Pons (tissue), 1 donor: ENCODE measurements at regions not wholly inside any gene's neighbourhood (a gene's known extent, or its start where the extent isn't known, plus 50 kb on each side); places are given as distances from the start of the nearest gene placed in this dataset.
"Not testable (repeated sequence)": the region's sequence is repeated elsewhere in the genome, so short reads cannot be mapped to it uniquely, and the experiment has no call there.

ENCODE experiments used
- DNase-seq: peaks from one replicate; pipeline ENCODE4 v3.0.0-alpha.2; 2016; ENCODE audit warnings: low spot score

GRCh38 chr16:27639561-27640276 is 89.8 kb downstream of the KATNIP start:
- DNase-seq, result peak; percentile 43

GRCh38 chr16:27640277-27640600 is 90.3 kb downstream of the KATNIP start:
- no peak for DNase-seq

GRCh38 chr16:27641260-27641659 is 91.3 kb downstream of the KATNIP start:
- no peak for DNase-seq

GRCh38 chr16:27641734-27642415 is 91.9 kb downstream of the KATNIP start:
- not testable (repeated sequence) for DNase-seq

- peak; percentile 5 for DNase-seq
These were observed 92.8 kb downstream of the KATNIP start for GRCh38 chr16:27642756-27643155.

- DNase-seq, result no peak
These were observed 94.2 kb downstream of the KATNIP start for GRCh38 chr16:27644165-27644564.

- DNase-seq, result no peak
These were observed 95.5 kb downstream of the KATNIP start for GRCh38 chr16:27645396-27645795.

- no peak for DNase-seq
These were observed 96.9 kb downstream of the KATNIP start for GRCh38 chr16:27646806-27647205.

GRCh38 chr16:27649021-27649420 is 99.1 kb downstream of the KATNIP start:
- no peak for DNase-seq

GRCh38 chr16:27650073-27650701 is 100.2 kb downstream of the KATNIP start:
- no peak for DNase-seq

- DNase-seq, result no peak
These were observed 101.4 kb downstream of the KATNIP start for GRCh38 chr16:27651301-27651700.

GRCh38 chr16:27657811-27658210 is 107.9 kb downstream of the KATNIP start:
- no peak for DNase-seq

- DNase-seq, result no peak
These were observed 110.6 kb downstream of the KATNIP start for GRCh38 chr16:27660507-27660906.

GRCh38 chr16:27663235-27663634 is 113.3 kb downstream of the KATNIP start:
- DNase-seq, result not testable (repeated sequence)

- DNase-seq, result no peak
These were observed 115.9 kb downstream of the KATNIP start for GRCh38 chr16:27665881-27666280.

- DNase-seq, result no peak
These were observed 120.3 kb downstream of the KATNIP start for GRCh38 chr16:27670071-27670810.

- no peak for DNase-seq
These were observed 121.5 kb downstream of the KATNIP start for GRCh38 chr16:27671410-27671809.

- DNase-seq, result no peak
These were observed 126.9 kb downstream of the KATNIP start for GRCh38 chr16:27676839-27677238.

GRCh38 chr16:27677263-27677662 is 127.3 kb downstream of the KATNIP start:
- DNase-seq, result no peak

- no peak for DNase-seq
These were observed 129.0 kb downstream of the KATNIP start for GRCh38 chr16:27678955-27679354.

GRCh38 chr16:27679899-27680298 is 130.0 kb downstream of the KATNIP start:
- no peak for DNase-seq

- DNase-seq, result no peak
These were observed 131.7 kb downstream of the KATNIP start for GRCh38 chr16:27681681-27682080.

- DNase-seq, result no peak
These were observed 134.1 kb downstream of the KATNIP start for GRCh38 chr16:27684047-27684446.
